Fibroblast of skin of right biceps (primary cell): ENCODE measurements at regions not wholly inside any gene's neighbourhood (a gene's known extent, or its start where the extent isn't known, plus 50 kb on each side); places are given as distances from the start of the nearest gene placed in this dataset.

Experiments
- DNase-seq: peaks from one replicate; pipeline ENCODE4 v3.0.0-alpha.2; 2013

DNA sequence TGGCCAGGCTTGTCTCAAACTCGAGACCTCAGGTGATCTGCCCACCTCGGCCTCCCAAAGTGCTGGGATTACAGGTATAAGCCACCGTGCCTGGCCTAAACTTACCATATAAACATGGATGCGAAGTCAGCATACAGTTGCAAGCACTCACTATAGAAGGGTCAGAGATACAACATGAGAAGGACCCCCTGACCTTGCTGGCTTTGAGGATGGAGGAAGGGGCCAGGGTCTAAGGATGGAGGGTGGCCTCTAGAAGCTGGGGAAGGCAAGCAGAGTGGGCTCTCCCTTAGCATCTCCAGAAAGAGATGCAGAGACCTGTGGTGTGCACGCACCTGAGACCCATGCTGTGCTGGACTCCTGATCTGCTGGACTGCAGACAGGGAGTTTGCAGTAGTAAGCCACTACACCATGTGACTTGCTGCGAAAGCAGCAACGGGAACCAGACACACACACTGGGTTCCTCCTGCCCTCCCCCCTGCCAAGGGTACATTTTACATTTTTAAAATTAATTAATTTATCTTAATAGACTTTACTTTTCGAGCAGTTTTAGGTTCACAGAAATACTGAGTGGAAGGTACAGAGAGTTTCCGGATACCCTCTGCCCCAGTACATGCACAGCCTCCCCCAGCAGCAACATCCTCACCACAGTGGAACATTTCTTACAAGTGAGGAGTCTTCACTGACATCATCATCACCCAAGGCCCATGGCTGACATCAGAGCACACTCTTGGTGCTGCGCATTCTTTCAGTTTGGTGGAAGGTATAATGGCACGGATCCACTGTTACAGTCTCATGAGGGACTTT is 170.1 kb upstream of the B3GAT1 start:
- no peak for DNase-seq

DNA sequence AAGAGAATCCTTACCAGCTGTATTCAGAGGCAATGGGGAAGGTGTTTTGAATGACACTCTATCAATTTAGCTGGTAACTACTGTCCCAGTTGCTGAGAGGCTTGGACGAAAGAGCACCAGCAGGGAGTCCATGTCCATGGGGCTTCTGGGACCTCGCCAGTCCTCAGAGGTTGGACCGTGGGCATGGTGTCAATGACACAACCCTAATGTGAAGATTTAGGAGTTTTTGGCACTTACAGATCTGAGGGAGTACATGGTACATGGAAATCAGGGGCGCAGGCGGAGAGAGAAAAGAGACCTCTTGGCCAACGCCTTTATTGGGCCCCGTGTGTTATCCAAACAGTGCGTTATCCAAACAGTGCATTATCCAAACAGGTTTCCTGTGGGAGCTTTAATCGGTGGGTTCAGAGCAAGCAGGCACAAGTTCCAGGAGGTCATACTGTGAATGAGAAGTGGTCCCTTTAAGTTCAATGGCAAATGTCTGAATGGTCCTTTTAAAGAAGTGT is 169.1 kb upstream of the B3GAT1 start:
- DNase-seq = no peak

DNA sequence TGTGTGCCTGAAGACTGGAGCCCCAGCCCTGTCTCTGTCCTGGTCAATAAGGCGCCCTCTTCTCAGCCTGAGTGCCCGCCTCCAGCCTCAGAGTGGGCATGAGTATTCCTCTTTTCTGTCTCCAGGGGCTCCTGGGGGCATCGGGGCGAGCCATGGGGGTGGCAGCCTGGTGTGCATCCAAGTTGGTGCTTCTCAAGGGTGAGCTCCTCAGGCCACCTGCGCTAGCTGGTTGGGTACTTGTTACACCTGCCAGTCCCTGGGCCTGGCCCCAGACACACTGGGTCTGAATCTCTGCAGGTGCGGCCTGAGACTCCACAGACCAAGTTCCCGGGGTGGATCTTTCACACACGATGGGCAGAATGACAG is 168.6 kb upstream of the B3GAT1 start:
- no peak for DNase-seq

DNA sequence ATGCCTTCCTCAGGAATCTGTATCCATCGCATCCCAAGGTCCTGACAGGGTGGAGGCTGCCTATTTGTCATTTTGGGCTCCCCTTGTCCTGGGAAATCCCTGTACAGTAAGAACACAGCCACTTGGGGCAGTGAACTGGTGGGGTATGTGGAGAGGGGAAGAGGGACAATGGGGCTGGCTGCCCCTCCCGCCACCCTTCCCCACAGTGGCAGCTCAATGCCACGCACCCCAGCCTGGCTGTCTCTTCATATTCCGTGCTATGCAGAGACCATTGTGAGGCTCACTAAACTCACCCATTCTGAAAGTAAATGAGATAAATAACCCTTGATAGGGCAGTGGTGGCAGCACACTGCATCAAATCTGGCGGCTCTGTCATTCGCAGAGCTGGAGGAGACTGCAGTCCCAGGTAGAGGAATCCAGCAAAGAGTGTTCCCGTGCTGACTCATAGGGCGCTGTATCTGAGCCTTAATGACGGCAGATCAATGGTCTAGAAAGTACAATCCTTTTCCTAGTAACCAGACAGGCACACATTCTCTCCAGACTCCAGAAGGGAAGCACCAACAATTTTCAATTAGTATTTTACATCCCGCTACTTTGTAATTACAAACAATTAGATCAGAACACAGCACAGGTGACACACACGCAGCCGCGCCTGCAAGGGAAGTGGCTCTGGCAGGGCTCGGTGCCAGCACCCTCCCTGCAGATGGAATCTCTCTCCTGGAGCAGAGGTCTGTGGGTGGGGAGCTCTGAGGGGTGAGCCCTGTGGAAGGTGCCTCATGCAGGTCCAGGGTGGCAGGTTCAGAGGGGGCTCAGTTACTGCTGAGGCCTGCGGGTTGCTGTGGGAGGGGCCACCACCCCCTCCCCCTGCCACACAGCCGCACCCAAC is 167.9 kb upstream of the B3GAT1 start:
- no peak for DNase-seq

DNA sequence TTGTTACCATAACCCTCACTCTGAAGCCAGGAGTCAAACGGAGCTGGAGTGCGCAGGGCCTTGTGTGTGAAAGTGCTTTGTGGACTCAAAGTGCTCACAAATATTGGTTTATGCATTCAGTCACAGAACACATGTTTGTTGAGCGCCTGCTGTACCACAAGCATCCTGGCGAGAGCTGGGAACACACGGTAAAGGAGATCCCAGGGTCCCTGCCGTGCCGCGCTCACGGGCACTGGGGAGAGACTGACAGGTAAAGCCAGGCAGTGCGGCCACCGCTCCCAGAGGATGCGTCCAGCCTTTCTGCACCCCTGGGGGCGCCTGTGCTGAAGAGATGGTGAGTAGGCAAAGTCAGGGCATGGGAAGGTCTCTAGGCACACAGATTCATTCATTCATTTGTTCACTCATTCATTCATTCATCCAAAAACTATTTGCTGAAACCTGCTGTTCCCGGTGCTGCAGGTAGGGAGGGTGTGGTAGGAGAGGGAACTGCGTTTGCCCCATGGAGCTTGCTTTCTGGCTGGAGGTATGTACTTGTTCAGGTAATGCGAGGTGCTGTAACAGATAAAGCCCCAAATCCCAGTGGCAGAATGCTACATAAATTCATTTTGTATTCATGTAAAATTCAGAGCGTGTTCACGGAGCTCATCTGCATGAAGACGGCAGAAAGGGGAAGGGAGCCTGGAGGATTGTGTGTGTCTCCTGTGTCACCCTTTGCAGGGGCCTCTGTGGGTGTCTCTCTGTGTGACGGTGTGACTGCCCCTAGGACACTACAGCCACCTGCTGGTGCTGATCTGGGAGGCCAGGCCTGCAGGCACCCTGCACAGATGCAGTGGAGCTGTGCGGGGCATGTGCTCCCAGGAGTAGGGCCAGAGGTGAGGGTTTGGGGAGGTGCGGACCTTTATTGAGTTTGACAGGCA is 167.0 kb upstream of the B3GAT1 start:
- no peak for DNase-seq

DNA sequence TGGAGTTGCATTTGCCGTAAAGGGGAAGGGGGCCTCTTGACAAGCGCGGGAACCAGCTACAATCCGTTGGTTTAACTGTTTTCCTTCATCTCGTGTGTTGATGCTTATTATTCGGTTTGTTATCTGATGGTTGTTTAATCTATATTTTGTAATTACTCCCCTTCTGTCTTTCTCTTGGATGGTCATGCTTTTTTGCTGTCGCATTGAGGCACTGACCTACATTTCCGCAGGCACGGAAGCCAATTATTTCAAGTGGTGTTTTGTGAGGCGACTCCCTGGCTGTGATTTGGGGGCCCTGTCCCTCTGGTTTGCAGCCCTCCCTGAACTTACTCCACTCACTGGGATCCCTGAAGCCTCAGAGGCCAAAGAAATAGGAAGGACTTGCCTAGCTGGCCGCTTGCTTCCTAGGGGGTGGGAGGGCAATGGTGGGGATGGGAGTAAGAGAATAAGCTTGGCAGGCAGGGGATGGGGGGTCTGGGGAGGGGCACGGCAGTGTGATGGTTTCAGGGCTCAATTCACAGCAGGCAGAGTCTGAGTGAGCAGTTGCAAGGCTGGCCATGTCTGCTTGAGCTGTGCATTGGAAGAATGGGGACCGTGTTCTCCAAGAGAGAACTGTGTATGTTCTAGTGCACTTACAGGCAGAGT is 165.8 kb upstream of the B3GAT1 start:
- DNase-seq = no peak

DNA sequence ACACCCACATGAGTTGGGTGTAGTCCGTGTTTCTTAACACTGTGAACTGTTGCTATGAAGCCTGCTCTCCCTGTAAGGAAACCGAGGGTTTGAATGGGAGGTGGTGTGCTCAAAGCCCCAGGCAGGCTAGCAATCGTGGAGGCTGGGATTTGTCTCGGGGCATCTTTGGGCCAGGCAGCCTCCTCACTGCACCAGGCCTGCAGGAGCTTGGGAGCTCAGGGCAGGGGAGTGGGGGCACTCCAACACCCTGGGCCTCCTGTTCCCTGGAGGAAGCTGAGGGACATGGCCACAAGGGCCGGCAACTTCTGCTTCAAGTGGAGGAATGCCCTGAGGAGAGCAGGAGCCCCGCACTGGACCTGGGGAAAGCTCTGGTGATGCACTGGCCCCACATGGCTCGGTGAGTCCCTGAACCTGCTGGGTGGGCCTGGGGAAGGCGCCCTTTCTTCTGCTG is 164.7 kb upstream of the B3GAT1 start:
- DNase-seq = no peak

DNA sequence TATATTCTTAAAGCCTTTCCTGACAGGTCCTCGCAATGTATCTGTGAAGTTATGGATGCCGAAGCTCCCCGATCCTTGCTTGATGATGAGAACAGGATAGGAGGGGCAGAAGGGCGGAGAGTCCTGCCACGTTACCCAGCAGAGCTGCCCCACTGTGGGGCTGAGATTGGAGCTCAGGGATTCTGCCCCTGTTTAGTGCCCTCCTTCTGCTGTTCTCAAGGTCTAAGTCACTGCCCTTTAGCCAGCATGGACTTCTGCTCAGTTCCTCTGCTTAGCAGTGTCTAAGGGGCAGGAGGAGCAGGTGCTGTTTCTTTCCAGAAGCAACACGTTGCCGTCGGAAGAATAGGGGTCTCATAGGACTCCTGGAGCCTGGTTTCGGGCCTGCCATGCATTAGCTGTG is 164.2 kb upstream of the B3GAT1 start:
- DNase-seq = no peak

DNA sequence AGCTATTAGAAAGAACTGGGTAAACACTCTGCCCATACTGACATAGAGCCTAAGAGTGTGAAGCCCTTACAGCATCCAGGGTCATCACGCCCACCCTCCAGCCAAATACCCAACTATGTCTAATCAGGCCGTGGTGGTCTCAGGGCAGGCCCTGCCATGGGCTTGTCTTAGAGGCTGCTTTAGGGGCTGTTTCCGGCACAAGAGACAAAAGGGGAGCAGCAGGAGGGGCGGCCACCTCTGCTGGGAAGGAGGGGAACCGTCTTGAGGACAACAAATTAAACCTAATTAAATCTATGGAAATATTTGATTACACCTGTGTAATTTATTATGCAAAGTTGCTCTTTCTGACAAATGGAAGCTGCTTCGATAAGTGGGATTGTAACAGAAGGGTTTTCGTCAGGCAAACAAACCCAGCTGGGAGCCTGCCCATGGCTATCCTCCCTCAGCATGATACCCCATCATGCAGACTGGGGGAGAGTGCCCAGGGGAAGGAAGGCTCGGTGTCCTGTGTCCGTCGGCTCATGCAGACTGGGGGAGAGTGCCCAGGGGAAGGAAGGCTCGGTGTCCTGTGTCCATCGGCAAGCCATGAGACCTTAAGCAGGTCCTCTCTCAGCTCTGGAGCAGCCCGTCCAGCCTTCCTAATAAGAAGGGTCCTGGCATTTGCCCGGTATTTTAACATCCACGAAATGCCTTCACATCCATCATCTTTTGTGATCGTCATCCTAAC is 163.6 kb upstream of the B3GAT1 start:
- no peak for DNase-seq

DNA sequence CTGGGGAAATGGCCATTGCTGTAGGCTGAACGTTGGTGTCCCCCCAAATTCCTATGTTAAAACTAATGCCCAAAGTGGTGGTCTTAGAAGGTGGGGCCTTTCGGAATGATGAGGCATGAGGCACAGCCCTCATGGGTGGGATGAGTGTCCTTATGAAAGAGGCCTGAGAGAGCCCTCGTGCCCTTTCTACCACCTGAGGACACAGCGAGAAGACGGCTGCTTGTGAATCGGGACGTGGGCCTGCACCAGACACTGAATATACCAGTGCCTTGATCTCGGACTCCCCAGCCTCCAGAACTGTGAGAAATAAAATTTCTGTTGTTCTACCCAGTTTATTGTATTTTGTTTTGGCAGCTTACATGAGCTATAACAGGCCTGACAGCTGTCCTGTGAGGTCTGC is 162.9 kb upstream of the B3GAT1 start:
- DNase-seq = no peak

DNA sequence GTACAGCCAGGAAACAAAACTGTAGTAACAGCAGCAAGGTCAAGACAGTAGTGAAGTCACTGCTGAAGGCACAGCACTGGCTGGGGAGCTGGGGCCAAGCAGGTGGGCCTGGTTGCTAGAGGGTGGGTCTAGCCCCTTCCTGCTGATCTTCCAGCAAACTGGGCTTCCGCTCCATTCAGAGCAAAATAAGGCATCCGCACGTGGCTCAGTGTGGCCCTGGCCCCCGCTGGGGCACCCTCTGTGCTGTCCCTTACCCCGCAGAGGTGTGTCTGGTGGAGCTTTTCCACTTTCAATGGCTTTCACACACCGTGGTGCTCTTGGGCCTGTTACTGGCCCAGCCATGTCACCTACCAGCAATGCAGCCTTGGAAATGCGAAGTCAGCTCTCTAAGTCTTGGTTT is 162.4 kb upstream of the B3GAT1 start:
- no peak for DNase-seq

DNA sequence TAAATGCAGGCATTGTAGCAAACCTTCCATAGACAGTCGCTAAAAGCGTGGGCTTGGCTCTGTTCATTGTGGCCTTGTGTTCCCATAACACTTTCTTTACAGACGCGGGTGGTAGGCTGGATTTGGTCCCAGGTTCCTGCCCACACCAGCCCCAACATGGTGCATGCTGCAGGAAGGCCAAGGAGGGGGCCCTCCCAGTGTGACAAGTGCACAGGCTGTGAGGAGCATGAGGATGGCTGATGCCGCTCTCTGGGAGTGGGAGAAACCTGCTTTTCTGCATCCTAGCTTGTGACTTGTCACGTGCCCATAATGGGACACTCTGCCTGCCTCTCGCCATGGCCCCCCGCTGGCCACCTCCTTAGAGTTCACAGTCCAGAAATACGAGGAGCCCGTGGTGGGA is 161.8 kb upstream of the B3GAT1 start:
- no peak for DNase-seq

DNA sequence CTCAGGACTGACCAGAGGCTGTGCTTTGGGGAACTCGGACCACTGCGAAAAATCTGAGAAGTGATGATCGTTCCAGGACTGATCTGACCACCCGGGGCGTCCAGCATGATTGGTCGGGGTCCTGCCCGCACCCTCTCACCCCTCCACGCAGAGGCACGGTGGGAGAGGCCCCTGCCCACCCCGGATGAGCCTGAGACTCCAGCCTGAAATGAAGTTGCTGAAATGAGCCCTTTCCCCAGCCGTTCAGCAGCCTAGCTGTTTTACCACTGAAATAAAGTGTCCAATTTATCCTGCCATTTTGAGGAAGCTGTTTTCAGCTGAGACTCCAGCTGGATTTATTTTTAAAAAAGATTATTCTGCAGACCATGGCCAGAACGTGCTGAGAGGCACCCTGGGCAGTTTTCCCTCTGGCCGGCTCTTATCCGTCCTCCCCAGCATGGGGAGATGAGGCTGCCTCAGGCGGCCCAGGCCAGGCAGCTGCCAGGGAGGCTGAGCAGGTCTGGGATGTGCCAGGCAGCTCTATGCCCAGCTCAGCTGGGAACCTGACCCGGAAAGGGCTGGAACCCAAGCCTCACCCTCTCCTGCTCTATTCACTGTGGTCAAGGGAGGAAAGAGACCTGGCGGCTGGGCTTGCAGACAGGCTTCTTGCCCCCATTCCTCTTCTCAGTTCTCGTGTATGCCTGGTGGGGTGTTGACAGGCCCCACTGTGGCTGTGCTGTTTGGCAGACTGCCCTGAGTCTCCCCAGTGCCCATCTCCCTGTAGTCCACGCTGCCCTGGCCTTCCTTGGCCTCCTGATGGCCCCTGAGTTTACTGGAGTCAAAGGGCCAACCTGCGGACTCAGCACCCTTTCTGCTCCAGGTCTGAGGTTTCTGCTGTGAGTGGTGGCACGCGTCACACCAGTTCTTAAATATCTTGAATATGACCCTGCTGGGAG is 161.0 kb upstream of the B3GAT1 start:
- DNase-seq = no peak

DNA sequence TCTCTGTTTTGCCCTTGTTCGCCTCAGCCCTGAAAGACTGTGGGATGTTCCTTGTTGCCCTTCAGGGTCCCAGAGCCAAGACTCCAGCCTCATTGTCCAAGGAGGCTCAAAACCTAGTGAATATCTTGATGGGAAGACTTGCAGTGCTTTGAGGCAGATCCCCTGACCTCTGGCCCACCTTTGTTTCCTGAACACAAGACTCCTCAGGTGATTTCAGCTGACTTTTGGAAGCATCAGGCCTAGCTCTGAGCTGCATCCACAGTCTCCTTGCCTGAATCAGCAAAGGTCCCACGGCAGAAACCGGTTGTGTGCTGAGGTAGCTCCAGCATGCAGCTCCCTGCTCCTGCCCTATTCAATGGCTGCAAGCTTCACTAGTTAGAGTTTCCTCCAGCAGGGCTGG is 159.3 kb upstream of the B3GAT1 start:
- DNase-seq = no peak

DNA sequence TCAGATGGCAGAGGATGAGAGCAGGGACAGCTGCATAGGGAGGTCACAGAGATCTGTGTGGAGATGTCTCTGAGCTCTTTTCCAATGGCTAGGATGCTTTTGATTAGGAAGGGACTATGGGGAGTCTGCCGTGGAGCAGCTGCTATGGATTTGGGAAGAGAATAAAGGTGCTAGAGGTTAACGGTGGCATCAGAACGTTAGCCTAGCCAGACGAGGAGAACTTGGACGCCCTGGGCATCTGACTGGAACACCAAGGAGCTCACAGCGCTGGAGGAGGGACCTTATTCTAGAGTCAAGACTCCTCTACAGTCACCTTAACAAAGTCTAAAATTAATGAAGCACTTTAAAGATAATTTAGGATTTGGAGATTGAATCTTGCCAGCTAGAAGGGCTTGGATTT is 157.2 kb upstream of the B3GAT1 start:
- no peak for DNase-seq

DNA sequence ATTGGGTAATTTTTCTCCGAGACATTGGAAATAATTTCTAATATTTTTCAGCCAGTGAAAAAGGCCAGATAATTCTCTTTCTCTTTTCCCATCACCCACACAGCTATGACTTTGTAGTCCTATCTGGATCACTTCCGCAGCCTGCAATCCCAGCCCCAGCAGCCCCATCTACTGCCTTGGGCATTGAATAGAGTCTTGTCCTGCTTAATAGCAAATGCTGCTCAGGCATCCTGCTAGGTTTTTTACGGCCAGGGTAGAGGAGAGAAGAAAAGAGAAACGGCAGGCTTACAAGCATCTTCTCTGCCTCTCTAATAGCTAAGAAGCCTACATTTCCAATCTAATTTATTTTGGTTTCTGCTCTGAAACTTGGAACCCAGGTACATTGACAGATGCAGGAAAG is 154.3 kb upstream of the B3GAT1 start:
- DNase-seq = no peak

DNA sequence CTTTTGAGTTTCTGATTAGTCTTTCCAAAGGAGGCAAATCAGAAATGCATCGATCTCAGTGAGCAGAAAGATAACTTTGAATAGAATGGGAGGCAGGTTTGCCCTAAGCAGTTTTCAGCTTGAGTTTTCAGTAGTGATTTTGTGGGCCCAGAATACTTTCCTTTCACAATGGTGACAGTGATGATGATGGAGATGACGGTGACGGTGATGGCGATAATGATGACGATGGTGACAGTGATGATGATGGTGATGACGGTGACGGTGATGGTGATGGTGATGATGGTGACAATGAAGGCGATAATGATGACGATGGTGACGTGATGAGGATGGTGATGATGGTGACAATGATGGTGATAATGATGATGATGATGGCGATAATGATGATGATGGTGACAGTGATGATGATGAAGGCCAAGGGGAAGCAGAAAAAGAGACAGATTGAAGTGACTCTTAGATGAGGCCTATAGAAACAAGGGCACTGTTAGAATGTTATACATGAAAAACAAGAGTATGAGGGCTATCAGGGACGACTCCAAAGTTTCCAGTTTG is 153.4 kb upstream of the B3GAT1 start:
- DNase-seq = no peak

DNA sequence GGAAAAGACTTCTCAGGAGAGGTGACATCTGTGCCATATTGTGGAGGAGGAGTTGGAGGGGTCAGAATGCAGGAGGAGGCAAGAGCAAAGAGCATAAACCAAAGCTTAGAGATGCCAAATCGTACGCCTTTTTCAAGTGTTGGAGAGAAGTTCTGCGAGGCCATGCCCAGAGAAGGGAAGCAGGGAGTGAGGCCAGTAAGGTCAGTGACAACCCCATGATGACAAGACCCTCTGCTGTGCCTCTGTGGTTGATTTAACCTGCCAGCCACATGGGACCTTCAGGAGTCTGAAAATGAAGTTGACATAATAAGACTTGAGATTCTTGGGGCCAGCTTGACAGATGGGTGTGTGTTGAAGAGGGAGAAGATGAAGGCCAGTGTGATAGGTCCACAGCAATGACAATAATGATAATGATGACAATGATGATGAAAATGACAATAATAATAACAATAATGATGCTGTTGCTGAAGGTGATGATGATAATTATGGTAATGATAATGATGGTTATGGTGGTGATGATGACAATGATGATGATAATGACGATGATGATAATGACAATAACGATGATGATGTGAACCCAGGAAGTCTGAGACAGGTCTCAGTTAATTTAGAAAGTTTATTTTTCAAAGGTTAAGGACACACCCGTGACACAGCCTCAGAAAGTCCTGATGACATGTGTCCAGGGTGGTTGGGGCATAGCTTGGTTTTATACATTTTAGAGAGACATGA is 152.6 kb upstream of the B3GAT1 start:
- no peak for DNase-seq

DNA sequence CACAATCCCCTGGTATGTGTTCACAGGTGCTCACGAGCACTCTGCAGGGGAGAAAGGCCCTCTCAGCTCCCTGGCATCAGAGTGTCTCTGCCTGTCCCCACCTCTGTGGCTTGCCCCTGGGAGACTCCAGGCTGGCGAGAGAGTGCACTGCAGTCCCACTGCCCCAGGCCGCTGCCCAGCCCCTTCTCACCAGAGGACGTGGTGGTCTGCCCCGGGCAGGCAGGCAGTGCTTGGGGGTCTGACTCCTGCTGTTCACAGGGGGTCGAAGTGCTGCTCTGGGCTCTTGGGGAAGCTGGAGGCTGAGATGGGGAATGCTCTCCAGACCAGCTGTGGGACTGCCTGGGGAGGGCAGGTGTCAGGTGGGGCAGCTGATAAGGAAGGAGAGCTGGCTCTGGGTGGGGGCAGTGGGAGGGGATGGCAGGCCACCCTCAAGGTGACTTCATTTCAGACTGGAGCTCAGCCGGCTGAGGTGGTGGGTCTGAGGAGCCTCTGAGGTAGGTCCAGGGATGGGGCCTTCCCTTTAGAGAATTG is 151.0 kb upstream of the B3GAT1 start:
- no peak for DNase-seq
